Stimulated activated CD4-positive, alpha-beta T cell treated with anti-CD3 and anti-CD28 coated beads, Interleukin-4, amount 100 ng/mL, for 4 hours (primary cell): ENCODE measurements at regions not wholly inside any gene's neighbourhood (a gene's known extent, or its start where the extent isn't known, plus 50 kb on each side); places are given as distances from the start of the nearest gene placed in this dataset.
"Not testable (repeated sequence)": the region's sequence is repeated elsewhere in the genome, so short reads cannot be mapped to it uniquely, and the experiment has no call there.

Experiments
- DNase-seq, 2 experiments: peaks; one replicate each; pipeline ENCODE4 v3.0.0-alpha.2; 2020

- not testable (repeated sequence) for DNase-seq
Observed at GRCh38 chr2:12569929-12570328, 146.8 kb upstream of the TRIB2 start.

GRCh38 chr2:12577091-12577490 lies 139.6 kb upstream of the TRIB2 start:
- DNase-seq, result no peak

- no peak for DNase-seq
Observed at GRCh38 chr2:12577567-12578253, 139.0 kb upstream of the TRIB2 start.

- DNase-seq, result no peak
Observed at GRCh38 chr2:12579018-12579417, 137.7 kb upstream of the TRIB2 start.

GRCh38 chr2:12584338-12584737 lies 132.4 kb upstream of the TRIB2 start:
- no peak for DNase-seq

- DNase-seq, result no peak
Observed at GRCh38 chr2:12585784-12586183, 131.0 kb upstream of the TRIB2 start.

- no peak for DNase-seq
Observed at GRCh38 chr2:12587228-12587627, 129.5 kb upstream of the TRIB2 start.

- no peak for DNase-seq
Observed at GRCh38 chr2:12587729-12588522, 128.8 kb upstream of the TRIB2 start.

GRCh38 chr2:12588986-12589385 lies 127.8 kb upstream of the TRIB2 start:
- no peak for DNase-seq

GRCh38 chr2:12589802-12590320 lies 126.9 kb upstream of the TRIB2 start:
- DNase-seq, result no peak

GRCh38 chr2:12592296-12592695 lies 124.4 kb upstream of the TRIB2 start:
- DNase-seq, result no peak

- DNase-seq, result no peak
Observed at GRCh38 chr2:12594590-12594989, 122.1 kb upstream of the TRIB2 start.

GRCh38 chr2:12596771-12597170 lies 120.0 kb upstream of the TRIB2 start:
- no peak for DNase-seq

- DNase-seq, result no peak
Observed at GRCh38 chr2:12597610-12598009, 119.1 kb upstream of the TRIB2 start.

GRCh38 chr2:12602661-12603060 lies 114.1 kb upstream of the TRIB2 start:
- DNase-seq, result no peak

- no peak for DNase-seq
Observed at GRCh38 chr2:12603781-12604295, 112.9 kb upstream of the TRIB2 start.

GRCh38 chr2:12604341-12604740 lies 112.4 kb upstream of the TRIB2 start:
- no peak for DNase-seq

- DNase-seq, result no peak
Observed at GRCh38 chr2:12605366-12605765, 111.4 kb upstream of the TRIB2 start.

- DNase-seq, result no peak
Observed at GRCh38 chr2:12605936-12606335, 110.8 kb upstream of the TRIB2 start.

GRCh38 chr2:12606472-12607000 lies 110.2 kb upstream of the TRIB2 start:
- no peak for DNase-seq

GRCh38 chr2:12607971-12608370 lies 108.8 kb upstream of the TRIB2 start:
- DNase-seq, result no peak

- no peak for DNase-seq
Observed at GRCh38 chr2:12610314-12610713, 106.4 kb upstream of the TRIB2 start.

- no peak for DNase-seq
Observed at GRCh38 chr2:12612168-12612567, 104.6 kb upstream of the TRIB2 start.

GRCh38 chr2:12612671-12613070 lies 104.1 kb upstream of the TRIB2 start:
- no peak for DNase-seq
